Mucosa of descending colon (tissue), 3 donors: ENCODE measurements at regions not wholly inside any gene's neighbourhood (a gene's known extent, or its start where the extent isn't known, plus 50 kb on each side); places are given as distances from the start of the nearest gene placed in this dataset.

ENCODE experiments used
- ATAC-seq: fragments of 200-7000 bp; cut with Tn5 transposase; one replicate; pipeline ENCODE4 v1.9.1; 2020; ENCODE audit warnings: mild to moderate bottlenecking, moderate library complexity
- DNase-seq, 3 donors: peaks; one replicate each; pipeline ENCODE4 v3.0.0-alpha.2; 2020
- H3K36me3 ChIP-seq: fragments of 200-600 bp; one replicate; pipeline ENCODE4 v1.8.0; 2021; ENCODE audit warnings: low read depth, mild to moderate bottlenecking
- H3K4me1 ChIP-seq: fragments of 200-600 bp; one replicate; pipeline ENCODE4 v1.8.0; 2021; ENCODE audit warnings: low read depth, mild to moderate bottlenecking
- H3K4me3 ChIP-seq: fragments of 200-600 bp; one replicate; pipeline ENCODE4 v1.8.0; 2021; ENCODE audit warnings: mild to moderate bottlenecking
- H3K9me3 ChIP-seq: fragments of 200-600 bp; one replicate; pipeline ENCODE4 v1.8.0; 2021; ENCODE audit warnings: mild to moderate bottlenecking
- CTCF ChIP-seq: fragments of 200-600 bp; IDR thresholded peaks from one replicate; pipeline ENCODE4 v1.8.0; 2022; ENCODE audit warnings: antibody characterized with exemption, mild to moderate bottlenecking
- intact Hi-C, 2 donors: fragments of 100-400 bp; cut with DNase I in 1 of 2; cut with micrococcal nuclease in 1 of 2; formaldehyde crosslinking; loops; one replicate each; pipeline versions ENCODE4 v1.11.0 to v1.11.1; 2022; cut with DNase I, micrococcal nuclease
- donor health status: DM: no; HTN: no; CAD: no; lungs with moderate emphysema.
- donor health status: DM: no; HTN: no; CAD: no.
- donor health status: DM: no; HTN: yes; CAD: no.

- Histone ChIP-seq H3K36me3 (no peaks in the 10 kb centered on the region), H3K4me1 (no peaks in the 10 kb centered on the region), H3K9me3 (no peaks in the 10 kb centered on the region), H3K4me3 (no peak overlapping the region)
- intact Hi-C loops = no loop called here
- ATAC-seq = no peak
- no peak for DNase-seq
- no peak for TF ChIP-seq CTCF
These were observed 129.7 kb upstream of the NFIA start for GRCh38 chr1:60952612-60953111.

GRCh38 chr1:60950224-60951063, 131.9 kb upstream of the NFIA start:
- ATAC-seq = no peak
- DNase-seq = no peak
- Histone ChIP-seq H3K9me3 (no peaks in the 10 kb centered on the region), H3K4me3 (no peak overlapping the region), H3K36me3 (no peaks in the 10 kb centered on the region), H3K4me1 (no peaks in the 10 kb centered on the region)
- TF ChIP-seq CTCF = no peak
- intact Hi-C loops = no loop called here

GRCh38 chr1:60949826-60950197, 132.5 kb upstream of the NFIA start:
- no peak for TF ChIP-seq CTCF
- intact Hi-C loops = no loop called here
- no peaks in the 10 kb centered on the region for H3K4me1 ChIP-seq
- ATAC-seq = no peak
- H3K9me3 ChIP-seq = no peaks in the 10 kb centered on the region
- DNase-seq = no peak
- H3K4me3 ChIP-seq = no peak overlapping the region
- H3K36me3 ChIP-seq = no peaks in the 10 kb centered on the region

- no peak for ATAC-seq
- no peaks in the 10 kb centered on the region for H3K9me3 ChIP-seq
- TF ChIP-seq CTCF = no peak
- no peaks in the 10 kb centered on the region for H3K4me1 ChIP-seq
- no peak overlapping the region for H3K4me3 ChIP-seq
- DNase-seq = no peak
- intact Hi-C loops = no loop called here
- H3K36me3 ChIP-seq = no peaks in the 10 kb centered on the region
These were observed 133.1 kb upstream of the NFIA start for GRCh38 chr1:60949154-60949825.

GRCh38 chr1:60948486-60948885, 133.9 kb upstream of the NFIA start:
- no peaks in the 10 kb centered on the region for H3K36me3 ChIP-seq
- H3K4me1 ChIP-seq = no peaks in the 10 kb centered on the region
- H3K4me3 ChIP-seq = no peak overlapping the region
- intact Hi-C loops = no loop called here
- TF ChIP-seq CTCF = no peak
- no peaks in the 10 kb centered on the region for H3K9me3 ChIP-seq
- no peak for ATAC-seq
- DNase-seq = no peak
